ENCODE measurements at regions not wholly inside any gene's neighbourhood (a gene's known extent, or its start where the extent isn't known, plus 50 kb on each side); places are given as distances from the start of the nearest gene placed in this dataset.
"Not testable (repeated sequence)": the region's sequence is repeated elsewhere in the genome, so short reads cannot be mapped to it uniquely, and the experiment has no call there.

DNA sequence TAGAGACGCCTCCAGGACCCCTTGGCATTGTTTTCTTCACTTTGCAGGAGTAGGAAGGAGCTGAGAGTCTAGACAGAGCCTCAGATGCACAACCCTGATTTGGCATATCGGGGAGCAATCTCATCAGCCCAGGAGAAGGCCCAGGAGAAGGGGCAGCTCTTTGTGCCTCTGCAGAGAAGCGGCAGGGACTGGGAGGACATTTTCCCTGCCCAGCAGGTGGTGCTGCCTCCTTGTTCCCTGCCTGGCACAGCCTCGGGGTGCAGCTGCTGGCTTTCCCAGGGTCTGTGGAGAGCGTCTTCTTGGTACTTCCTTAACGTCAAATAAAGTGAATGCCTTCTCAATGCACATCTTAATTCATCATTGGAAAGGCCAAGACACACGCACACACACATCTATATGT is 419.5 kb downstream of the TMEM121 start:
- no peak for TF ChIP-seq POLR2A (IDR thresholded peaks at IDR 0.05)
- TF ChIP-seq EP300 (IDR thresholded peaks at IDR 0.05; ENCODE audit: low read depth): no peak
- TF ChIP-seq, protein P1, sequence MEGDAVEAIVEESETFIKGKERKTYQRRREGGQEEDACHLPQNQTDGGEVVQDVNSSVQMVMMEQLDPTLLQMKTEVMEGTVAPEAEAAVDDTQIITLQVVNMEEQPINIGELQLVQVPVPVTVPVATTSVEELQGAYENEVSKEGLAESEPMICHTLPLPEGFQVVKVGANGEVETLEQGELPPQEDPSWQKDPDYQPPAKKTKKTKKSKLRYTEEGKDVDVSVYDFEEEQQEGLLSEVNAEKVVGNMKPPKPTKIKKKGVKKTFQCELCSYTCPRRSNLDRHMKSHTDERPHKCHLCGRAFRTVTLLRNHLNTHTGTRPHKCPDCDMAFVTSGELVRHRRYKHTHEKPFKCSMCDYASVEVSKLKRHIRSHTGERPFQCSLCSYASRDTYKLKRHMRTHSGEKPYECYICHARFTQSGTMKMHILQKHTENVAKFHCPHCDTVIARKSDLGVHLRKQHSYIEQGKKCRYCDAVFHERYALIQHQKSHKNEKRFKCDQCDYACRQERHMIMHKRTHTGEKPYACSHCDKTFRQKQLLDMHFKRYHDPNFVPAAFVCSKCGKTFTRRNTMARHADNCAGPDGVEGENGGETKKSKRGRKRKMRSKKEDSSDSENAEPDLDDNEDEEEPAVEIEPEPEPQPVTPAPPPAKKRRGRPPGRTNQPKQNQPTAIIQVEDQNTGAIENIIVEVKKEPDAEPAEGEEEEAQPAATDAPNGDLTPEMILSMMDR (IDR thresholded peaks at IDR 0.05): no peak
- no peak for TF ChIP-seq POLR2AphosphoS5 (IDR thresholded peaks at IDR 0.05)
- intact Hi-C loops (cut with DNase I; ENCODE audit: low total_unique reads): no loop called here
- WGBS, 2 donors (ENCODE audit: low coverage in 1 of 2): 43 to 66% methylated on average over 1 to 7 of the region's 7 CpGs

DNA sequence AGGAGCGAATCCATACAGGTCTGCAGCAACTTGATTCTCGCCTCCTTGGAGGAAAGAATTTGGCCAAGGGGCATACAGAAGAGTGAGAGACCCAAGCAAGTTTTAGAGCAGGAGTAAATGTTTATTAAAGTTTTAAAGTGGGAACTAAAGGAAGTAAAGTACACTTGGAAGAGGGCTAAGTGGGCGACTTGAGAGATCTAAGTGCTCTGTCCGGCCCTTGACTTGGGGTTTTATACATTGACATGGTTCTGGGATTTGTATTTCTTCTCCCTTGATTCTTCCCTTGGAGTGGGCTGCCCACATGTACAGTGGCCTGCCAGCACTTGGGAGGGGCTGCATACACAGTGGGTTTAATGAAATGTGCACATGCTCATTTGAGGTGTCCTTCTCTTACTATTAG is 421.2 kb downstream of the TMEM121 start:
- Histone ChIP-seq H3K4me1 (peaks cover 0 to 13% (median 4%) of the 10 kb centered on the region in 4 donors), H3K9me3 (no peaks in the 10 kb centered on the region), H3K27ac (no peak overlapping the region), H3K4me3 (no peak overlapping the region), H3K36me3 (no peaks in the 10 kb centered on the region), H3K27me3 (no peaks in the 10 kb centered on the region)
- 91 to 93% methylated on average over 3 to 4 of the region's 4 CpGs for WGBS, 2 donors (ENCODE audit: low coverage in 1 of 2)
- intact Hi-C loops (cut with DNase I; ENCODE audit: low total_unique reads) (no loop called here), in situ Hi-C loops (cut with MboI; ENCODE audit: low pct_ligation_motif_present in 1 of 4, low pct_unique_long_range_greater_than_20kb in 1 of 4, low sequenced_read_pairs in 3 of 4) (no loop called here)
- no peak for TF ChIP-seq POLR2AphosphoS5 (IDR thresholded peaks at IDR 0.05)
- TF ChIP-seq, protein P1 (IDR thresholded peaks at IDR 0.05): no peak
- TF ChIP-seq POLR2A (IDR thresholded peaks at IDR 0.05): no peak
- no peak for TF ChIP-seq EP300 (IDR thresholded peaks at IDR 0.05; ENCODE audit: low read depth)
- DNase-seq: no peak

More for the DNA sequence above, 419.5 kb downstream of the TMEM121 start:
- in situ Hi-C loops (cut with MboI; ENCODE audit: low pct_ligation_motif_present in 1 of 4, low pct_unique_long_range_greater_than_20kb in 1 of 4, low sequenced_read_pairs in 3 of 4): no loop called here
- Histone ChIP-seq H3K27me3 (no peaks in the 10 kb centered on the region), H3K9me3 (no peaks in the 10 kb centered on the region), H3K36me3 (no peaks in the 10 kb centered on the region), H3K4me3 (no peak overlapping the region), H3K27ac (no peak overlapping the region), H3K4me1 (peaks cover 0 to 13% (median 4%) of the 10 kb centered on the region in 4 donors)
- no peak for DNase-seq

DNA sequence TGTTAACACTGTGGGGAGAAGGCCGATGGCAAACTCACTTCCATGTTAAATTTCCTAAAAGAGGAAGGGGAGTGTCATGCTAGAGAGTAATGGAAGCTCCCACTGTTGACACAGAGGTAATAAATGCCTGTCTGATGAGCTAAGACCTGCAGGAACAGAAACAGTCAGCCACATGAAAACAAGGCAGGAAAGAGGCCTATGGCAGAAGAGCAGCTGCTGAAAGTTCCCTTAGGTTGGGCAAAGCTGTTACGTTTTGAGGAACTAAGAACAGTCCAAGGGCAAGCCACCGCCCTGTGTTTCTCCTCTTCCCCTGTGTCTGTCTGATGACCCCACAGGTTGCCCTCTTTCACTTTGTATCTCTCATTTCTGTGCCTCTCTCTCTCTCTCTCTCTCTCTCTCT is 422.6 kb downstream of the TMEM121 start:
- H3K36me3 ChIP-seq; H3K9me3 ChIP-seq; H3K4me3 ChIP-seq; H3K27me3 ChIP-seq; in situ Hi-C loops (cut with MboI; ENCODE audit: low pct_ligation_motif_present in 1 of 4, low pct_unique_long_range_greater_than_20kb in 1 of 4, low sequenced_read_pairs in 3 of 4); DNase-seq; intact Hi-C loops (cut with DNase I; ENCODE audit: low total_unique reads); H3K27ac ChIP-seq: not testable (repeated sequence)
- H3K4me1 ChIP-seq: peaks cover 0 to 13% (median 4%) of the 10 kb centered on the region in 4 donors
- WGBS, 2 donors (ENCODE audit: low coverage in 1 of 2): 20 to 34% methylated on average over 2 to 3 of the region's 3 CpGs

DNA sequence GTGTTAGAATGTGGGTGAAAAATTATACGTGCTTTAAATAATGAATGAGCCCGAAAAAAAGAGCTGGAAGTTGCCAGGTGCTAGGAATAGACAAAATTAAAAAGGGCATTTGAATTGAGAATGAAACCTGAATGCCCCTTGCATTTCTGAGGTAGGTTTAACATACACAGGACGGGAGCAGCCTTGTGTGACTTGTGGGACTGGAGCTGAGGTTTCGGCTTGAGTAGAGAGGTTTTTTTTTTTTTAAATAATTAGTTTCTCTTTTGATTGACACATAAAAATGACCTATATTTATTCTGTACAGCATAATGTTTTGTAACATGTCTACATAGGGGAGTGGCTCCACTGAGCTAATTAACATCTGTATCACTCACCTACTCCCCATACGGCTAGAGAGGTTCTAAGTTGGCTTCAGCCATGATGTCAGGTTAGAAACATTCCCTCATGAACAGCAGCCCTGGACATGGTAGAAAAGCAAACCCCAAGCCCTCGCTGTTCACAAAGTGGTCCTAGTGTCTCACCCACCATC is 424.0 kb downstream of the TMEM121 start:
- H3K9me3 ChIP-seq; DNase-seq; H3K36me3 ChIP-seq; intact Hi-C loops (cut with DNase I; ENCODE audit: low total_unique reads); H3K4me1 ChIP-seq; H3K27me3 ChIP-seq; in situ Hi-C loops (cut with MboI; ENCODE audit: low pct_ligation_motif_present in 1 of 4, low pct_unique_long_range_greater_than_20kb in 1 of 4, low sequenced_read_pairs in 3 of 4); H3K4me3 ChIP-seq; H3K27ac ChIP-seq: not testable (repeated sequence)
- WGBS, 2 donors (ENCODE audit: low coverage in 1 of 2): 80 to 83% methylated on average over 4 to 6 of the region's 6 CpGs

DNA sequence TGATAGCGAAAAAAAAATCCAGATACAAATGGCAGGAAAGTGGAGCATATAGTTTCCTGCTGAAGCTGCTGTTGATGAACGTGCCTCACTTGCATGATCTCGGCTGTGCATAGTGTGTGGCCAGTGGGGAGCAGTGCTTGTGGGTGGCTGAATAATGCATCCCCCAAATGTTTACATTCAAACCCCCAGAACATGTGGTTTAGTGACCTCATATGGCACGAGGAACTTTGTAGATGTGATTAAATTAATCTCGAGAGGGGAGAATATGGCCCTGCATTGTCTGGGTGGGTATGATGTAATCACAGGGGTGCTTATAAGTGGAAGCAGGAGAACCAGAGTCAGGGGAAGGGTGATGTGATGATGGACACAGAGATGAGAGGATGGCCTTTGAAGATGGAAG is 425.0 kb downstream of the TMEM121 start:
- Histone ChIP-seq H3K36me3 (no peaks in the 10 kb centered on the region), H3K27ac (no peak overlapping the region), H3K4me1 (no peaks in the 10 kb centered on the region), H3K9me3 (no peaks in the 10 kb centered on the region), H3K27me3 (no peaks in the 10 kb centered on the region), H3K4me3 (no peak overlapping the region)
- 72 to 81% methylated on average over 4 to 5 of the region's 5 CpGs for WGBS, 2 donors (ENCODE audit: low coverage in 1 of 2)
- in situ Hi-C loops (cut with MboI; ENCODE audit: low pct_ligation_motif_present in 1 of 4, low pct_unique_long_range_greater_than_20kb in 1 of 4, low sequenced_read_pairs in 3 of 4) (no loop called here), intact Hi-C loops (cut with DNase I; ENCODE audit: low total_unique reads) (no loop called here)
- TF ChIP-seq POLR2A (IDR thresholded peaks at IDR 0.05) (no peak), POLR2AphosphoS5 (IDR thresholded peaks at IDR 0.05) (no peak), EP300 (IDR thresholded peaks at IDR 0.05; ENCODE audit: low read depth) (no peak)
- TF ChIP-seq, protein P1 (IDR thresholded peaks at IDR 0.05): no peak
- DNase-seq: no peak
